Transverse colon (tissue), 4 donors: ENCODE measurements at regions not wholly inside any gene's neighbourhood (a gene's known extent, or its start where the extent isn't known, plus 50 kb on each side); places are given as distances from the start of the nearest gene placed in this dataset.

Experiments used
- EP300 ChIP-seq: sonication (generic); formaldehyde crosslinking; IDR thresholded peaks from one replicate; pipeline ENCODE4 v1.6.1; 2017; ENCODE audit warnings: antibody characterized with exemption, low read depth
- POLR2A ChIP-seq: fragments of 450-650 bp; IDR thresholded peaks from one replicate; pipeline ENCODE4 v1.6.1; 2016; ENCODE audit warnings: antibody characterized with exemption, mild to moderate bottlenecking, moderate library complexity
- POLR2AphosphoS5 ChIP-seq, 3 donors: sonication (generic); formaldehyde crosslinking; IDR thresholded peaks; one replicate each; pipeline ENCODE4 v1.6.1; 2016; ENCODE audit warnings: antibody characterized with exemption in 3 of 3
- TF ChIP-seq, protein P1 (sequence below), 5 experiments: fragments of 200-600 bp in 3 of 5; fragments of 450-650 bp in 2 of 5; sonication (generic) in 3 of 5; IDR thresholded peaks; 1 replicate in 2 of 5; 2 replicates in 3 of 5; pipeline ENCODE4 v1.5.1; 2016 to 2017; ENCODE audit warnings: antibody characterized with exemption in 5 of 5, inconsistent platforms in 3 of 5, mild to moderate bottlenecking in 2 of 5, moderate library complexity in 1 of 5

DNA sequence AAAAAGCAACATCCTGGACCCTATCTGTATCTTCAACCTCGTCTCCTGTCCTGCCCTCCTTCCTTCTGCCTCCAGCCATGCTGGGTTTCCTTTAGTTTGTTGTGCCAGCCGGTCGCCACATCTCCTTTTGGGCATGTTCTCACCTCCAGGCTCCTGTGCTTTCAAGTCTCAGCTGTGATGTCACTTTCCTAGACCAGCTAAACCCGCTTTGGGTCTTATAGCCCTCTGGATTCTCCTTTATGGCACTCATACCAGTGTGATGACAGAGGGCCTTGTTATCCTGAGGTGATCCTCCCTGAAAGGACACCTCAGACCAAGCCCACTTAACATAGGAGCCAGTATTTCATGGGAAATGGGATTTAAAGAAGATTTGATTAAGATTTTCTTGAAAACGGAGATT lies 108.6 kb downstream of the EMX2 start:
- TF ChIP-seq, protein P1, sequence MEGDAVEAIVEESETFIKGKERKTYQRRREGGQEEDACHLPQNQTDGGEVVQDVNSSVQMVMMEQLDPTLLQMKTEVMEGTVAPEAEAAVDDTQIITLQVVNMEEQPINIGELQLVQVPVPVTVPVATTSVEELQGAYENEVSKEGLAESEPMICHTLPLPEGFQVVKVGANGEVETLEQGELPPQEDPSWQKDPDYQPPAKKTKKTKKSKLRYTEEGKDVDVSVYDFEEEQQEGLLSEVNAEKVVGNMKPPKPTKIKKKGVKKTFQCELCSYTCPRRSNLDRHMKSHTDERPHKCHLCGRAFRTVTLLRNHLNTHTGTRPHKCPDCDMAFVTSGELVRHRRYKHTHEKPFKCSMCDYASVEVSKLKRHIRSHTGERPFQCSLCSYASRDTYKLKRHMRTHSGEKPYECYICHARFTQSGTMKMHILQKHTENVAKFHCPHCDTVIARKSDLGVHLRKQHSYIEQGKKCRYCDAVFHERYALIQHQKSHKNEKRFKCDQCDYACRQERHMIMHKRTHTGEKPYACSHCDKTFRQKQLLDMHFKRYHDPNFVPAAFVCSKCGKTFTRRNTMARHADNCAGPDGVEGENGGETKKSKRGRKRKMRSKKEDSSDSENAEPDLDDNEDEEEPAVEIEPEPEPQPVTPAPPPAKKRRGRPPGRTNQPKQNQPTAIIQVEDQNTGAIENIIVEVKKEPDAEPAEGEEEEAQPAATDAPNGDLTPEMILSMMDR (IDR thresholded peaks at IDR 0.05) = no peak
- TF ChIP-seq POLR2A (no peak), POLR2AphosphoS5 (IDR thresholded peaks at IDR 0.05) (no peak), EP300 (no peak)
